Activated naive CD8-positive, alpha-beta T cell (primary cell): ENCODE measurements at regions not wholly inside any gene's neighbourhood (a gene's known extent, or its start where the extent isn't known, plus 50 kb on each side); places are given as distances from the start of the nearest gene placed in this dataset.
"Not testable (repeated sequence)": the region's sequence is repeated elsewhere in the genome, so short reads cannot be mapped to it uniquely, and the experiment has no call there.

Experiments
- H3K27ac Mint-ChIP-seq: one replicate; pipeline ENCODE4 v1.8.0; 2021; ENCODE audit warnings: mixed read lengths
- H3K27me3 Mint-ChIP-seq: one replicate; pipeline ENCODE4 v1.8.0; 2021; ENCODE audit warnings: mixed read lengths
- H3K36me3 Mint-ChIP-seq: one replicate; pipeline ENCODE4 v1.8.0; 2021; ENCODE audit warnings: mixed read lengths
- H3K4me1 Mint-ChIP-seq: one replicate; pipeline ENCODE4 v1.8.0; 2021; ENCODE audit warnings: low read depth, mixed read lengths
- H3K4me3 Mint-ChIP-seq: one replicate; pipeline ENCODE4 v1.8.0; 2021; ENCODE audit warnings: mild to moderate bottlenecking, mixed read lengths
- H3K9me3 Mint-ChIP-seq: one replicate; pipeline ENCODE4 v1.8.0; 2021; ENCODE audit warnings: low read depth, mixed read lengths

DNA sequence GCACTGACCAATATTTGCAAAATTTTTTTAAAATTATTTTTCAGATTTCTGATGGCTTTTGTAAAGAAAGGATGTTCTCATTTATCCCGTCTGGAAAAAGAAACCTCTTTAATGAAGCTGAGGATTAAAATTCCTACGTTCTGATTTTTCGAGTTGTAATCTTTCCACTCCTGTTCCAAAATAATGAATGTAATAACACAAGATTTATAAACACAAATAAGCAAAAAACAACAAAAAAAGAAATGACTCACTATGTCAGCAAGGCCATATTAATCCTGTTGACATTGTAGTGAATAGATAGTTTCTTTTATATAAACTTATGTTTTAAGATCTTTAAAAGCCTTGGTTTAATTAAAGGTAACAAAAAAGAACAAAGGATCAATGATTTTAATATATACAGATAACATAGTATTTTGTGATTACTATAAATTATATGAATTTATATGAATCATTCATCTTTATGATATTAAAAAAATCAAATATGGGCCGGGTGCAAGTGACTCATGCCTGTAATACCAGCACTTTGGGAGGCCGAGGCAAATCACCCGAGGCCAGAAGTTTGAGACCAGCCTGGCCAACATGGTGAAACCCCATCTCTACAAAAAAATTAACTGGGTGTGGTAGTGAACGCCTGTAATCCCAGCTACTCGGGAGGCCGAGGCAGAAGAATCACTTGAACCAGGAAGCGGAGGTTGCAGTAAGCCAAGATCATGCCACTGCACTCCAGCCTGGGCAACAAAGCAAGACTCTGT lies 336.6 kb upstream of the DAB2 start:
- H3K4me3 Mint-ChIP-seq = no peak overlapping the region
- H3K4me1 Mint-ChIP-seq = no peaks in the 10 kb centered on the region
- peaks cover 2% of the 10 kb centered on the region for H3K27me3 Mint-ChIP-seq
- no peaks in the 10 kb centered on the region for H3K36me3 Mint-ChIP-seq
- no peaks in the 10 kb centered on the region for H3K9me3 Mint-ChIP-seq
- no peak overlapping the region for H3K27ac Mint-ChIP-seq

DNA sequence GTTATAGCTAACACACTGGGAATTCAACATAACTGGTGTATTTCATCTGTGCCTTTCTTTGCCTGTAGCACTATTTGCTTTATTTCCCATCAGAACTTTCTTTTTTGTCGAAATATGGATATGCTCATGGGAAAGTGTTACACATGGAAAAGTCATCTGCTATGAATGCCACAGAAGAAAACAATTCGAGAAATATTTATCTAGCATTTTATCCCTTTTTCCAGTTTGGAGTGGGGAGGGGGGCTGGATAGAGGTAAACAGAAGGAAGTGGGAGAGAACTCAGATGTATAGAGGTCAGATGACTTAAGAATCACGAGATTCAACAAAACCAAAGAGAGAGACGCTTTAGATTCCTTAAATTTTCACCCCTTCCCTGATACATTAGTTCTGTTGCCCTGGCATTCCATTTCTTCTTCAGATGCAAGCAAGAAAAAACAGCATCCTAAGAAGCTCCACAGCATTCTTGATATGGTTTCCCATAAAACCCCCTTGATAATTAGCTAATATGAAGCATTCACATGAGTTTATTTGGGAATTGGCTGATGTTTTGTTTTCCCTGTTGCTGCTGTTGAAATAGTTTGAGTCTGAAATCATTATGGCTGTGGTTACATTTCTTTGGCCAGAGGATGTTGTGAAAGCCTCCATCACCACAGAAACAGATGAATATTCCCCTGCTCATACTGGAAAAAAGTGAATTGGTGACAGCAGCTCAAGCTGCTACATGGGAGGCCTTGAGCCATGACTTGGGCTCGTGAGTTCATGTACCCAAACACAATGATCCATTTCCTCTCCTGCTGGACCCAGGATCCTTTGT lies 335.8 kb upstream of the DAB2 start:
- H3K27me3 Mint-ChIP-seq = peaks cover 2% of the 10 kb centered on the region
- no peaks in the 10 kb centered on the region for H3K9me3 Mint-ChIP-seq
- no peaks in the 10 kb centered on the region for H3K36me3 Mint-ChIP-seq
- no peaks in the 10 kb centered on the region for H3K4me1 Mint-ChIP-seq
- H3K4me3 Mint-ChIP-seq = no peak overlapping the region
- H3K27ac Mint-ChIP-seq = no peak overlapping the region

DNA sequence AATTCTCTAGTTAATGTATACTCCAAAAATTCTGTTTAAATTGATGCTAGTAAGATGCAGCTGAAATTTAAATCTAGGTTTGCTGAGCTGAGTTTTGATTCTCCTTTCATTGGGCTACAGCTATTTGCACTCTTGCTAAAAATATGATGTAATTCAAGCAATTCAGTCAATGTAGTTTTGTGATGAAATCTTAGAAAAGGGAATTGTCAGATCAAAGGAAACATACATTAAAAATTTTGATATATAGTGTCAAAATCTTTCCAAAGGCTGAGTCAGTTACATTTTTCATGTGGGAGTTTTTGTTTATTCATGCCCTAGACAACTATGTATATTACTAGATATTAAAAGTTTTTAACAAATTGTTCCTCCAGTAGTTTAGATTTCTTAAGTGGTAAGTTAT lies 334.9 kb upstream of the DAB2 start:
- Mint-ChIP-seq H3K4me3 (no peak overlapping the region), H3K27ac (no peak overlapping the region), H3K4me1 (no peaks in the 10 kb centered on the region), H3K27me3 (peaks cover 2% of the 10 kb centered on the region), H3K9me3 (no peaks in the 10 kb centered on the region), H3K36me3 (no peaks in the 10 kb centered on the region)

DNA sequence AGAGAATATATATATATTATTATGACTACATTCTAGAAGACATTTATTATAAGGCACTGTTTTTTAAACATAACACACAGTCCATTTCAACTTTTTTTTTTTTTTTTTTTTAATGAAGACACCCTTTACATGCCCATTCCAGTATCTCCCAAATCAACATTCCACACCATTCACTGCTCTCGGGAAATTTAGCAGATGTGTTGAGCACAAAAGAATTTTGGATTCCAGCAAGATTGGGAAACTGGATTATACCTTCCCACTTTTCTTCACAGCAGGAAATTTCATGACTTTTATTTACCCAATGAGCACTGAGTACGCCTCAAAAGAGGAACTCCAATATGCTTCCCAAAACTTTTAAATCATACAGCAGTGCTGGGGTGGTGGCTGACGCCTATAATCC lies 333.6 kb upstream of the DAB2 start:
- H3K27me3 Mint-ChIP-seq = peaks cover 5% of the 10 kb centered on the region
- no peaks in the 10 kb centered on the region for H3K4me1 Mint-ChIP-seq
- no peak overlapping the region for H3K4me3 Mint-ChIP-seq
- H3K36me3 Mint-ChIP-seq = no peaks in the 10 kb centered on the region
- H3K9me3 Mint-ChIP-seq = no peaks in the 10 kb centered on the region
- no peak overlapping the region for H3K27ac Mint-ChIP-seq

DNA sequence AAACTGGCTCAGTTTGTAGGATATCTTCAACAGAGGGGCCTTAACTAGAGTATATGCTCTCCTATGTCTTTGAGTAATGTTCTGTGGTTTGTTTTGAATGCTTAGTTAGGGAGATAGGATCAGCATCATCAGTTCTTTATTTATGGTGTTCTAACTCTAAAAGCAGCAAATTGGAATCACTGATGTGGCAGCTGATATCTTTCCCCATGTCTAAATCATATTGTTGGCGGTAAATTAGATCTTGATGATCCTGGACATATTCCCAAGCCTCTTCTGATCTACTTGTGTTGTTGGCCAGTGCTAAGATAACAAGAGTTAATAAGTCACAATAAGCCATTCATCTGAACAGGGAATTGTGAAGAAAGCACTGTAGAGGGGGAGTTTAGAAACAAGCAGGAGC lies 332.4 kb upstream of the DAB2 start:
- Mint-ChIP-seq H3K27me3 (peaks cover 5% of the 10 kb centered on the region), H3K4me1 (no peaks in the 10 kb centered on the region), H3K27ac (no peak overlapping the region), H3K36me3 (no peaks in the 10 kb centered on the region), H3K9me3 (no peaks in the 10 kb centered on the region), H3K4me3 (no peak overlapping the region)

DNA sequence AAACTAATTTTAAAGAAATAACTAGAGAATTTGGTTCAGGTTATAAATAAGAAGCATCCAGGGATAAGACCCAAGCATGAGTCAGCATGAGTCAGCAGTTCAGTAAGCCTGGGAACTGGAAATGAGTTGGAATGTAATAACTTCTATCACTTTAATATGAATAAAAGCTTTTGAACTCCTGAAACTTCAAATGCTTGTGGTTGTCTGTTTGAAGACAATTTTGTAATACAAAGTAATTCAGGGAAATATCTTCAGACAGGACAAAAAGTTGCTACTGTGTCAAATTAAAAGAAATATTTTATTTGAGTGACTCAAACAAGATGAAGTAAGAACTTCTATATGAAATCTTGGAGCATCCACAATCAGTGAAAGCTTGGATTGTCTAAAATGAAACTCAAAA lies 331.2 kb upstream of the DAB2 start:
- peaks cover 5% of the 10 kb centered on the region for H3K27me3 Mint-ChIP-seq
- no peak overlapping the region for H3K27ac Mint-ChIP-seq
- H3K4me3 Mint-ChIP-seq = no peak overlapping the region
- no peaks in the 10 kb centered on the region for H3K9me3 Mint-ChIP-seq
- H3K4me1 Mint-ChIP-seq = no peaks in the 10 kb centered on the region
- no peaks in the 10 kb centered on the region for H3K36me3 Mint-ChIP-seq

DNA sequence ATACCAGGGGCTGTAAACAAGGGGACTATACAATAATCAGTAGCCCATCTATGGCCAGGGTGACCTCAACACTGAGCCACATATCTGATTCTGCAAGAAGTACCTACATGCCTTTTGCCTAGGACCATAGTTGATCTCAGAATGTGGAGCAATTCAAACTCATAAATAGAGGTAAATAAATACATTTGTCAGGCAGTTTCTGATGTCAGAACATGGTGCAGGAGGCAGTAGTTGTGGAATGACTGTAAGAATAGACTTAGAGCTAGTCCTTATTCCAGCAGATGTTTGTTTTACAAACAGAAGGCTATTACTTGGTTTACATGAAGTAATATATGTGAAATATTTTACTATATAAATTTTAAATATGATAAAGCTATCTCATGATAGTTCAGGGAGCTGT lies 330.7 kb upstream of the DAB2 start:
- no peaks in the 10 kb centered on the region for H3K36me3 Mint-ChIP-seq
- no peaks in the 10 kb centered on the region for H3K4me1 Mint-ChIP-seq
- H3K4me3 Mint-ChIP-seq = no peak overlapping the region
- H3K27ac Mint-ChIP-seq = no peak overlapping the region
- H3K9me3 Mint-ChIP-seq = no peaks in the 10 kb centered on the region
- peaks cover 5% of the 10 kb centered on the region for H3K27me3 Mint-ChIP-seq

DNA sequence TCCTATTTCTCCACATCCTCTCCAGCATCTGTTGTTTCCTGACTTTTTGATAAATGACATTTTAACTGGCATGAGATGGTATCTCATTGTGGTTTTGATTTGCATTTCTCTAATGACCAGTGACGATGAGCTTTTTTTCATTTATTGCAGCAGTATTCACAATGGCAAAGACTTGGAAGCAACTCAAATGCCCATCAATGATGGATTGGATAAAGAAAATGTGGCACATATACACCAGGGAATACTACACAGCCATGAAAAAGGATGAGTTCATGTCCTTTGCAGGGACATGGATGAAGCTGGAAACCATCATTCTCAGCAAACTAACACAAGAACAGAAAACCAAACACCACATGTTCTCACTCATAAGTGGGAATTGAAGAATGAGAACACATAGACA lies 329.0 kb upstream of the DAB2 start:
- not testable (repeated sequence) for H3K36me3 Mint-ChIP-seq, H3K27me3 Mint-ChIP-seq, H3K4me1 Mint-ChIP-seq, H3K27ac Mint-ChIP-seq, H3K4me3 Mint-ChIP-seq, H3K9me3 Mint-ChIP-seq

DNA sequence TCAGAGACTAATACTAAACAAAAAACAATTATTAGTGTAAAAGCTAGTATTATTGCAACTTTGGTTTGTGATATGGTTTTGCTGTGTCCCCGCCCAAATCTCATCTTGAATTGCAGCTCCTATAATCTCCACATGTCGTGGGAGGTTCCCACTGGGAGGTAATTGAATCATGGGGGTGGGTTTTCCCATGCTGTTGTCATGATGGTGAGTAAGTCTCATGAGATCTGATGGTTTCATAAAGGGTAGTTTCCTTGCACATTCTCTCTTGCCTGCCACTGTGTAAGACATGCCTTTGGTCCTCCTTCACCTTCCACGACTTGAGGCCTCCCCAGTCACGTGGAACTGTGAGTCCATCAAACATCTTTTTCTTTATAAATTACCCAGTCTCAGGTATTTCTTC lies 325.9 kb upstream of the DAB2 start:
- H3K4me3 Mint-ChIP-seq = no peak overlapping the region
- no peak overlapping the region for H3K27ac Mint-ChIP-seq
- no peaks in the 10 kb centered on the region for H3K9me3 Mint-ChIP-seq
- H3K36me3 Mint-ChIP-seq = no peaks in the 10 kb centered on the region
- H3K4me1 Mint-ChIP-seq = no peaks in the 10 kb centered on the region
- H3K27me3 Mint-ChIP-seq = peaks cover 5% of the 10 kb centered on the region

DNA sequence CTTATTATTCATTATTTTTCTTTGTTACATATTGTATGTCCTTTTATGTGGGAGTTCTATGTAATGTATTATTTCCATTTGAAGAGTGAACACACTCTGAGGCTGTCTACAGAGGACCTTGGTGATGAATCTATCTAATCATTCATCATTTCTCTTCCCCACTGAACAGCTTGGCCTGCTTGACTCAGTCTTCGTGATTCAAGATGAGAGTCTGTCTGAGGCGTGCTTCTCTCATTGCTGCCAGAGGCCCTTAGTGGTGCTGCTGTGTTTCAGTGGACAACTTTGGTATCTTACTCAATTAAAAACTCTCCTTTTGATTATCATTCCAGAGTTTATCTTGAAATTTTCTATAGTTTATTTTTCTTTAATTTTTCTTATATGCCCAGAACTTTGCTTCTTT lies 318.1 kb upstream of the DAB2 start:
- H3K36me3 Mint-ChIP-seq = no peaks in the 10 kb centered on the region
- H3K4me1 Mint-ChIP-seq = no peaks in the 10 kb centered on the region
- H3K27me3 Mint-ChIP-seq = peaks cover 5% of the 10 kb centered on the region
- H3K4me3 Mint-ChIP-seq = no peak overlapping the region
- no peaks in the 10 kb centered on the region for H3K9me3 Mint-ChIP-seq
- no peak overlapping the region for H3K27ac Mint-ChIP-seq

DNA sequence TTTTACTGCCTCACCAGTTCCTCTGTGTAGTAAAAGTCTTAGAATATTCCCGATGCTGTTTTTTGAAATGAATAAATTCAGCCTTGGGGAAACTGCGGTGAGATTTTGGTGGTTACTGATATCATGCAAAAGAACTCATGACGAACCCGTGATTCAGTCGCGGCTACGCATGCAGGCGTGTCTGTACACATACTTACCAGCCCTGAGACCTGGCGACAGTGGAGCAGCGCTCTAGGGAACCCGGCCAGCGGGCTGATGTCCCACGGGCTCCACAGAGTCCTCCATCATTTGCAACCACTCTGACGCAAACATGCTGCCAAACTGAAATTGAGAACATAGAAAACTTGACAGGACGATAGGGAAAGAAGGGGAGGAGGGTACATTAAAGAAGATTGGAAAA lies 315.6 kb upstream of the DAB2 start:
- peaks cover 5% of the 10 kb centered on the region for H3K27me3 Mint-ChIP-seq
- H3K4me1 Mint-ChIP-seq = no peaks in the 10 kb centered on the region
- H3K27ac Mint-ChIP-seq = no peak overlapping the region
- no peak overlapping the region for H3K4me3 Mint-ChIP-seq
- H3K36me3 Mint-ChIP-seq = no peaks in the 10 kb centered on the region
- H3K9me3 Mint-ChIP-seq = no peaks in the 10 kb centered on the region

DNA sequence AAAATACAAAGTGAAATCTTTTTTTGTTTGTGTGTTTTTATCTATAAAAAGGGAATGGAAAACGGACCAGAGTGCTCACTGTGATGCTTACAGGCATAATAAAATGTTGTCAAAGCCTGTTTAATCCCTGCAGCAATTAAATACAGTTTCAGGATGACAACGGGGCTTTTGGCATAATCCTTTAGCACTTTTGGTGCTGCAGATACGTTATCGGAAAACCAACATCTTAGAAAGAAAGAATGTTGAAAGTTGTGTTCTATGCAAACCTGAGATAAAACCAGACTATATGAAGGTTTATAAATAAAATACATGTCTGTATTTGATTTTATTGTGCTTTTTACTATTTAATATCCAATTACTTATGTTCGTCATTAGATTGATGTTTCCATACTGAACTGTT lies 307.4 kb upstream of the DAB2 start:
- Mint-ChIP-seq H3K36me3 (no peaks in the 10 kb centered on the region), H3K4me1 (no peaks in the 10 kb centered on the region), H3K4me3 (no peak overlapping the region), H3K27ac (no peak overlapping the region), H3K27me3 (peaks cover 3% of the 10 kb centered on the region), H3K9me3 (no peaks in the 10 kb centered on the region)

DNA sequence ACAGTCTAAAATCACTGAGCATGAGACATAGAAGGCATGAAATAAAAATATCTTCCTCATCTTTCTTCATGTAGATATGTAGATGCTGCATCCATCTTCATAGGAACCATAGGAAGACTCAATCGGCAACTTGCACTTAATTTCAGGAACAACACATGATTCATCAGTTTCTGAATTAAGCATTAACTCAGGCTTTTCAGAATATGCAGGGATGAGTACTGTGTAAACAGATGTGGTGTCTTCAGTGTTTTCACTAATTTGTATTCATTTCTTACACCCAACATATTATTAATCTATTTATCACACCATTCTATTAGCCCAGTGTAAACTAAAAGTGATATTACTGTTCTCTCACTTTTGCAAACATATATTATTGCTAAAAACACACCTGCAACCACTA lies 305.9 kb upstream of the DAB2 start:
- Mint-ChIP-seq H3K27ac (no peak overlapping the region), H3K27me3 (peaks cover 3% of the 10 kb centered on the region)

DNA sequence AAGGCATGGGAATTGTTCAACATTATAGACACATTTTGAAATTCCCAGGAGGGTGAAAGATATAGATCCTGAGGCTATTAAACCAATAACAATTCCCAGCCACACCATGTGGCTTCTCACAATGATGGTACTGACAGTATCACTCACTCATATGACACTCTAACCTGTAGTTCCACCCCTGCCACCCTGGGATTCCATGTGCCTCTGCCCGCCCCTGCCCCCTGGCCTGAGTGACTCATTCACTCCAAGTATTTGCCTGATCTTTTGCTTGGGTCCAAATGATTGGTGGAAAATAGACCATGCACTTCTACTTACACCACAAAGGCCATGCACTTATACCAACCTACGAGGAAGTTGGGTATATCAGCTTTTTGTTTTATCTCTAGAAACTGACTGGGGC lies 305.2 kb upstream of the DAB2 start:
- no peaks in the 10 kb centered on the region for H3K9me3 Mint-ChIP-seq
- peaks cover 3% of the 10 kb centered on the region for H3K27me3 Mint-ChIP-seq
- H3K4me3 Mint-ChIP-seq = no peak overlapping the region
- H3K27ac Mint-ChIP-seq = no peak overlapping the region
- no peaks in the 10 kb centered on the region for H3K36me3 Mint-ChIP-seq
- no peaks in the 10 kb centered on the region for H3K4me1 Mint-ChIP-seq

More for the DNA sequence above, 305.9 kb upstream of the DAB2 start:
- H3K9me3 Mint-ChIP-seq = no peaks in the 10 kb centered on the region
- no peak overlapping the region for H3K4me3 Mint-ChIP-seq
- H3K36me3 Mint-ChIP-seq = no peaks in the 10 kb centered on the region
- no peaks in the 10 kb centered on the region for H3K4me1 Mint-ChIP-seq

DNA sequence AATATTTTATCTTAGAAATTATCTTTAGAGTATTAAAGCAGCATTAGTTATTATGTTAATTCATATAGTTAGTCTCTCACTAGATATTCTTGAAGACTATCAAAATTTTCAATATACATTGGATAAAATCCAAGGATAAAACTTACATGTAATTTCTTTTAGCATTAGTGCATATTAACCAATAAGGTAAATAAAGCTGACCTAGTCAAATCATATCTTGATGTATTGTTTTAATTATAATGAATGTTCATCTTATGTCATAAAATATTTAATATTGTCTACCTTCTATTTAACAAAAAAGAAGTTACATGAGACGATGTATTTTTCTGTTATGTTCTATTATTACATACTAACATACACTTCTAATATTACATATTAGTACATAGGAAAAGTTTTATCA lies 301.7 kb upstream of the DAB2 start:
- Mint-ChIP-seq H3K36me3 (no peaks in the 10 kb centered on the region), H3K4me3 (no peak overlapping the region), H3K27me3 (peaks cover 2% of the 10 kb centered on the region), H3K9me3 (no peaks in the 10 kb centered on the region), H3K27ac (no peak overlapping the region), H3K4me1 (no peaks in the 10 kb centered on the region)

DNA sequence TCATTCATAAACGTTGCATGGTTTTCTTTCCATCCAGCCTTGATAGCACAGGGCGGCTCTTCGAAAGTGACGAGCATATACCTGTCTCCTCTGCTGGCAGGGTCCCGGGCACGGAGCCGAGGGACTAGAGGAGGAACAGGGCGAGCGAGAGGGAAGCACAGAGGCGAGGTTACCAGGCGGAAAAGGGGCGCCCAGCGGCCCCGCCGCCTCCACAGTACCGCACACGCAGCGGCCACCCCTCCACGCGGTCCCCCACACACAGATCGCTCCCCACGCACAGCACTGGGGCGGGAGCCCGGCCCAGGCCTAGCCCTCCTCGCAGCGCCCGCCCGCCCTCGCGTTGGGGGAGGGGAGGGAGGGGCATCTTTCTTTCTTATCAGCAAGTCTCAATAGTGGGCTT lies 296.6 kb upstream of the DAB2 start:
- peaks cover 4% of the 10 kb centered on the region for H3K27me3 Mint-ChIP-seq
- H3K9me3 Mint-ChIP-seq = no peaks in the 10 kb centered on the region
- no peaks in the 10 kb centered on the region for H3K4me1 Mint-ChIP-seq
- no peak overlapping the region for H3K27ac Mint-ChIP-seq
- no peak overlapping the region for H3K4me3 Mint-ChIP-seq
- no peaks in the 10 kb centered on the region for H3K36me3 Mint-ChIP-seq
